MM.1S (cell line): ENCODE measurements at regions not wholly inside any gene's neighbourhood (a gene's known extent, or its start where the extent isn't known, plus 50 kb on each side); places are given as distances from the start of the nearest gene placed in this dataset.

Experiments used
- EZH2 ChIP-seq: fragments of 300-600 bp; sonication (generic); optimal IDR thresholded peaks from 2 replicates; pipeline ENCODE3; 2017; ENCODE audit warnings: low read depth, mild to moderate bottlenecking, antibody characterized with exemption, low read length, mixed read lengths
- EZH2phosphoT487 ChIP-seq: fragments of 300-600 bp; sonication (generic); IDR thresholded peaks from 2 replicates; pipeline ENCODE4 v1.6.1; 2018; ENCODE audit warnings: antibody characterized with exemption, low read length
- TF ChIP-seq, protein P1 (sequence below): fragments of 300-600 bp; sonication (generic); IDR thresholded peaks from 2 replicates; pipeline ENCODE4 v1.5.1; 2016; ENCODE audit warnings: antibody characterized with exemption, low read length, mixed read lengths

DNA sequence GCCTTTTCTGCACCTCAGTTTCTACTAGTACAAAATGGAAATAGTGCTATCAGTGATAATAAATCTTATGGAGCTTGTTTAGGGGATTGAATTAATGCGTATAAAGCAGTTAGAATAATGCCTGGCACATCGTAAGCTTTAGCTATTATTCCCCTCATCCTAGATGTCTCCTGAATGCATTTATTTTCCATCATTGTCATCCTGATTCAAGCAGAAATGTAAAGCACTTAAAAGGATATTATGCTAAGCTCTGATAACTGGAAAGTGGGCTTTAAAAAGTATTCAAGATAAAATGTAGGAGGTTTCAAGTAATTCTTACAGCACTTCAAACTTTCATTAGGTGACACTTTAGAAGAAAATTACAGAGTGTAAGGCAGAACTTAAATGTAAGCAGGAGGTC is 178.7 kb downstream of the RBM46 start:
- TF ChIP-seq, protein P1, sequence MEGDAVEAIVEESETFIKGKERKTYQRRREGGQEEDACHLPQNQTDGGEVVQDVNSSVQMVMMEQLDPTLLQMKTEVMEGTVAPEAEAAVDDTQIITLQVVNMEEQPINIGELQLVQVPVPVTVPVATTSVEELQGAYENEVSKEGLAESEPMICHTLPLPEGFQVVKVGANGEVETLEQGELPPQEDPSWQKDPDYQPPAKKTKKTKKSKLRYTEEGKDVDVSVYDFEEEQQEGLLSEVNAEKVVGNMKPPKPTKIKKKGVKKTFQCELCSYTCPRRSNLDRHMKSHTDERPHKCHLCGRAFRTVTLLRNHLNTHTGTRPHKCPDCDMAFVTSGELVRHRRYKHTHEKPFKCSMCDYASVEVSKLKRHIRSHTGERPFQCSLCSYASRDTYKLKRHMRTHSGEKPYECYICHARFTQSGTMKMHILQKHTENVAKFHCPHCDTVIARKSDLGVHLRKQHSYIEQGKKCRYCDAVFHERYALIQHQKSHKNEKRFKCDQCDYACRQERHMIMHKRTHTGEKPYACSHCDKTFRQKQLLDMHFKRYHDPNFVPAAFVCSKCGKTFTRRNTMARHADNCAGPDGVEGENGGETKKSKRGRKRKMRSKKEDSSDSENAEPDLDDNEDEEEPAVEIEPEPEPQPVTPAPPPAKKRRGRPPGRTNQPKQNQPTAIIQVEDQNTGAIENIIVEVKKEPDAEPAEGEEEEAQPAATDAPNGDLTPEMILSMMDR = no peak
- TF ChIP-seq EZH2phosphoT487 (no peak), EZH2 (no peak)
